Adrenal gland (tissue), 5 donors: ENCODE measurements at regions not wholly inside any gene's neighbourhood (a gene's known extent, or its start where the extent isn't known, plus 50 kb on each side); places are given as distances from the start of the nearest gene placed in this dataset.
"Not testable (repeated sequence)": the region's sequence is repeated elsewhere in the genome, so short reads cannot be mapped to it uniquely, and the experiment has no call there.

Experiments used
- CTCF ChIP-seq, 6 experiments: fragments of 450-650 bp in 4 of 6; fragments of 200-600 bp in 2 of 6; sonication (generic) in 1 of 6; IDR thresholded peaks; 1 replicate in 5 of 6; 2 replicates in 1 of 6; pipeline versions ENCODE4 v1.5.1 to v1.8.0; 2016 to 2021; ENCODE audit warnings: antibody characterized with exemption in 6 of 6, mild to moderate bottlenecking in 2 of 6, moderate library complexity in 1 of 6
- POLR2A ChIP-seq, 2 donors: fragments of 450-650 bp; IDR thresholded peaks; one replicate each; pipeline ENCODE4 v1.6.1; 2017; ENCODE audit warnings: antibody characterized with exemption in 2 of 2, mild to moderate bottlenecking in 2 of 2, moderate library complexity in 1 of 2
- donor health status: DM: no; HTN: no; CAD: no.

GRCh38 chr18:1444062-1444461, 539.4 kb downstream of the ADCYAP1 start:
- not testable (repeated sequence) for TF ChIP-seq CTCF, POLR2A (IDR thresholded peaks at IDR 0.05)
